Immature natural killer cell (primary cell): ENCODE measurements at regions not wholly inside any gene's neighbourhood (a gene's known extent, or its start where the extent isn't known, plus 50 kb on each side); places are given as distances from the start of the nearest gene placed in this dataset.

ENCODE experiments used
- DNase-seq, 3 donors: peaks; one replicate each; pipeline ENCODE4 v3.0.0; 2022; ENCODE audit warnings: mixed read lengths in 1 of 3
- H3K27ac Mint-ChIP-seq, 6 donors: one replicate each; pipeline ENCODE4 v1.8.0; 2020; ENCODE audit warnings: mixed read lengths in 6 of 6, mild to moderate bottlenecking in 5 of 6, inconsistent platforms in 4 of 6, moderate library complexity in 3 of 6
- H3K27me3 Mint-ChIP-seq, 3 donors: one replicate each; pipeline ENCODE4 v1.8.0; 2020 to 2021; ENCODE audit warnings: low read depth in 3 of 3, mild to moderate bottlenecking in 3 of 3, mixed read lengths in 3 of 3, moderate library complexity in 3 of 3, inconsistent platforms in 1 of 3
- H3K36me3 Mint-ChIP-seq, 3 donors: one replicate each; pipeline ENCODE4 v1.8.0; 2020; ENCODE audit warnings: mixed read lengths in 3 of 3, inconsistent platforms in 2 of 3, mild to moderate bottlenecking in 2 of 3
- H3K4me1 Mint-ChIP-seq, 2 donors: one replicate each; pipeline ENCODE4 v1.8.0; 2020; ENCODE audit warnings: inconsistent platforms in 2 of 2, mild to moderate bottlenecking in 2 of 2, mixed read lengths in 2 of 2, moderate library complexity in 1 of 2
- H3K4me3 Mint-ChIP-seq, 5 donors: one replicate each; pipeline ENCODE4 v1.8.0; 2020; ENCODE audit warnings: mild to moderate bottlenecking in 5 of 5, mixed read lengths in 5 of 5, inconsistent platforms in 3 of 5, moderate library complexity in 3 of 5
- H3K9me3 Mint-ChIP-seq, 6 donors: one replicate each; pipeline ENCODE4 v1.8.0; 2020; ENCODE audit warnings: mild to moderate bottlenecking in 6 of 6, mixed read lengths in 6 of 6, inconsistent platforms in 4 of 6, moderate library complexity in 3 of 6

DNA sequence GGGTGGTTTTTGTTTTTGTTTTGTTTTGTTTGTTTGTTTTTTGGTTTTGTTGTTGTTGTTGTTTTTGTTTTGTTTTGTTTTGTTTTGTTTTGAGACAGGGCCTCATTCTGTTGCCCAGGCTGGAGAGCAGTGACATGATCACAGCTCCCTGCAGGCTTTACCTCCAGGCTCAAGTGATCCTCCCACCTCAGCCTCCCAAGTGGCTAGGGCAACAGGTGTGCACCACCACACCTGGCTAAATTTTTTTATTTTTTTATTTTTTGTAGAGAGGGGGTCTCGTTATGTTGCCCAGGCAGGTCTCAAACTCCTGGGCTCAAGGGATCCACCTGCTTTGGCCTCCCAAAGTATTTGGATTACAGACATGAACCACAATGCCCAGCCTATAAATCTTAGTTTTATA is 115.9 kb upstream of the NFE2L3 start:
- Mint-ChIP-seq H3K27me3 (peaks cover 7 to 20% (median 13%) of the 10 kb centered on the region in 3 donors), H3K27ac (no peak overlapping the region), H3K36me3 (no peaks in the 10 kb centered on the region), H3K9me3 (no peaks in the 10 kb centered on the region), H3K4me3 (no peak overlapping the region), H3K4me1 (no peaks in the 10 kb centered on the region)
- no peak for DNase-seq

DNA sequence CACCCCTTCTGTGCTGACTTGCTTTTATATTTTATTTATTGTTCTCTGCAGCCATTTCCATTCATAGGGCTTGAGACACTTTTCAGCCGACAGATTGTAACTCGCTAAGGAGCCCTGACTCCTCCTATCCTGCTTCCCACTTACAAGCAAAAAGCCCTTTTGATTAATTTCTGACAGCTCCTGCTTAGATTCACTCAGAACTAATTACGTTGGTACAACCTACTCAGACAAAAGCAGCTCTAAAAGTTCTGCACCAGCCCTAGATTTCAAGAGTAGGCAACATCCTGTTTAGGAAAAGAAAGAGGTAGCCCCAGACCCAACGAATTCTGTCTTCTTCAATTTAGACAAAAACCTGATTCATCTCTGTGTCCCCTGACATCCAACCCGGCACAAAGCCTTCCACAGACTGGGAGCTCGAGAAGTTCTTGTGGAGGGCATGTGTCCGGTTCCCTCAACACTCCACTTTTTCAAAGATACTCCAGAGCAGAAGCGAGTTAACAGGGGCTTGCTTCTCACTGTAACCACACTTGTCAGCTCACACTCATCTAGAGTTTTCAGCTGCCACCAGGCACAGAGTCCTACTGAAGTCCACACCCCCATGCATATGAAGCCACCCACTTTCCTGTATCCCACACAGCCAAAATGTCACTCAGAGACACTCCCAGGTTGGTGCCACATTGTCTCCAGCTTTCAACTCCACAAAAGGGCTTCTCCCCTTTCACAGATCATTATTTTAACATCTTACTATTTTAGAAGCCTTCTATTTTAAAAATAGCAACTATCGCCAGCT is 113.6 kb upstream of the NFE2L3 start:
- H3K9me3 Mint-ChIP-seq, result no peaks in the 10 kb centered on the region
- H3K4me1 Mint-ChIP-seq, result no peaks in the 10 kb centered on the region
- H3K27me3 Mint-ChIP-seq, result peaks cover 8 to 18% (median 10%) of the 10 kb centered on the region in 3 donors
- H3K27ac Mint-ChIP-seq, result no peak overlapping the region
- H3K36me3 Mint-ChIP-seq, result no peaks in the 10 kb centered on the region
- H3K4me3 Mint-ChIP-seq, result no peak overlapping the region
- no peak for DNase-seq

DNA sequence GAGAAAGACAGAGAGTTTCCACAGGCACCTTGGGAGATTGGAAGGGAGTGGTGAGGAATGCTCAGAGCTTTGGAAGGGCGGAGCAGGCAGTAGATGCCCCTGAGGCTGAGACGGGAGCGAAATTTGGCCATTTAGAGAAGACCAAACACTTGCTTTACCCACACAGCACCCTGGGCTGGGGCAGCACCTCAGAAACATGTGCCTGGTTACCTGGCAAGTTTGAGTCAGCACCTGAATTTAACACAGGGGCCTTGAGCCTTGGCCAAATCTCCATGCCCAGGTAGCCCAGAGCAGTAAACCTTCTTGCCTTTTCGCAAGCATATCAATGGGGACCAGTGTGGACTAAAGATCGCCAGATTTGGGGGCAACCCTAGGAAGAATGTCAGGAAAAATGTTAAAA is 111.9 kb upstream of the NFE2L3 start:
- Mint-ChIP-seq H3K9me3 (no peaks in the 10 kb centered on the region), H3K36me3 (no peaks in the 10 kb centered on the region), H3K4me1 (no peaks in the 10 kb centered on the region), H3K27ac (no peak overlapping the region), H3K27me3 (peaks cover 8 to 19% (median 13%) of the 10 kb centered on the region in 3 donors), H3K4me3 (no peak overlapping the region)
- no peak for DNase-seq

DNA sequence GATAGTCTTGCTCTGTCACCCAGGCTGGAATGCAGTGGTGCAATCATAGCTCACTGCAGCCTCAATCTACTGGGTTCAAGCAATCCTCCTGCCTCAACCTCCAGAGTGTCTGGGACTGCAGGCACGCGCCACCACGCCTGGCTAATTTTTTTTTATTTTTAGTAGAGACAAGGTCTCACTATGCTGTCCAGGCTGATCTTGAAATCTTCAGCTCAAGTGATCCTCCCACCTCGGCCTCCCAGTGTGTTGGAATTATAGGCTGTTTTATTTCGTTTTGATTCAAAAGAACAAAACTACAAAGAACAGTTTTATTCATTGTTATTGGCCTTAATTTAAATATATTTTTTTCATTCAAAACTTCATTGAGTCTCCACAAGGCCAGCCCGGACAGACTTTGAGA is 109.8 kb upstream of the NFE2L3 start:
- Mint-ChIP-seq H3K4me3 (no peak overlapping the region), H3K27me3 (peaks cover 10 to 17% (median 11%) of the 10 kb centered on the region in 3 donors), H3K27ac (no peak overlapping the region), H3K36me3 (no peaks in the 10 kb centered on the region), H3K4me1 (no peaks in the 10 kb centered on the region), H3K9me3 (no peaks in the 10 kb centered on the region)
- DNase-seq, result no peak

DNA sequence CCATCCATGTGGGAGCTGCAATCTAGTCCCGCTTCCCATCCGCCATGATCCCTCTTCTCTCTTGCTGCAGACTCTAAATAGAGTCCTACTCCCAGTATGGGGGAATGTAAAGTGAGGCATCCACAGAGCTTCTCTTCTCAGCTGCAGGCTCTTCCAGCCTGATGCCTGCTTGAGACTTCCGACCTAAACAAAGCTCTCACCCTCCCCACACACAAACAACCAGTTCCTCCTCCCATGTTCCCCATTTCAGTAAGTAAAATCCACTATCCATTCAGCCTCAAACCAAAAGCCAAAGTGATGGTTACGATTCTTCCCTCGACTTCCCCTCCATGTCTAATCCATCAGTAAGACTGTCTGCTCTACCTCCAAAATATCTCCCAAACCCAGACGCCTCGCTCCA is 108.2 kb upstream of the NFE2L3 start:
- H3K27me3 Mint-ChIP-seq, result peaks cover 8 to 10% (median 9%) of the 10 kb centered on the region in 3 donors
- no peak overlapping the region for H3K4me3 Mint-ChIP-seq
- no peaks in the 10 kb centered on the region for H3K9me3 Mint-ChIP-seq

DNA sequence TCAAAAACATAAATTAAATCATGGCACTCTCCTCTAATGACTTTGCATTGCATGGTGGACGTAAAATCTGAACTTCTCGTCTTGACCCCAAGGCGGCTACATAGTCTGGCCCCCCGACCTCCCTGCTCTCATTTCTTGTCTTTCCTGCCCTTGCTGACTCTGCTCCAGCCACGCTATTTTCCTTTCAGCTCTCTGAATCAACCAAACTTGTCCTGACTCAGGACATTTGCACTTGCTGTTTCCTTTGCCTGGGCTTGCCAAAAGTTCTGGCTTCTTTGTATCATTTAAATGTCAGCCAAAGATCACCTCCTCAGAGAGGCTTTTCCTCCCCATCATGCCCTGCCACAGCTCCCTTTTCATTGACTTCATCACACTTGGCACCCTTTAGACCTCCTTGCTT is 107.7 kb upstream of the NFE2L3 start:
- H3K27ac Mint-ChIP-seq, result no peak overlapping the region
- no peaks in the 10 kb centered on the region for H3K4me1 Mint-ChIP-seq
- DNase-seq, result no peak
- H3K36me3 Mint-ChIP-seq, result no peaks in the 10 kb centered on the region
- H3K9me3 Mint-ChIP-seq, result no peaks in the 10 kb centered on the region
- H3K4me3 Mint-ChIP-seq, result peak overlapping the region in 1 of 5 donors; percentile 15
- peaks cover 8 to 11% (median 10%) of the 10 kb centered on the region in 3 donors for H3K27me3 Mint-ChIP-seq

More for the DNA sequence above, 108.2 kb upstream of the NFE2L3 start:
- no peak overlapping the region for H3K27ac Mint-ChIP-seq
- no peaks in the 10 kb centered on the region for H3K4me1 Mint-ChIP-seq
- no peak for DNase-seq
- no peaks in the 10 kb centered on the region for H3K36me3 Mint-ChIP-seq

DNA sequence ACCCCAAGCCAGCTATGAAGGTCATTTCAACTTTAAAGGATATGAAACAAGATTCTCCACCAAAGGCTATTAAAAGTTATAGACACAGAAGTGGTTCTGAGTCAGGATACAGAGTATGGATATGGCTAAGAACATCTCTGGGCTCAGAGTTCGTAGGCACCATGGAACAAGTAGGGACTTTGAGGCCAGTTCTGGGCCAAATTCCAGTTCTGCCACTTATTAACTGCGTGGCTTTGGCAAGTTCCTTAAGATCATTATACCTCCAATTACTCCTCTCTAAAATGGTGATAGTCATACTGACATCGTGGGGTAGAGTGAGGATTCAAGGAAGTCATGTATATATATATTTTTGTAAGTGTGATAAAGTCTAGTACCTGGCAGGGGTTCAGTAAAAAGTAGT is 105.8 kb upstream of the NFE2L3 start:
- Mint-ChIP-seq H3K9me3 (no peaks in the 10 kb centered on the region), H3K27ac (no peak overlapping the region), H3K4me3 (no peak overlapping the region), H3K27me3 (peaks cover 8 to 15% (median 11%) of the 10 kb centered on the region in 3 donors), H3K4me1 (no peaks in the 10 kb centered on the region), H3K36me3 (no peaks in the 10 kb centered on the region)
- DNase-seq, result no peak

DNA sequence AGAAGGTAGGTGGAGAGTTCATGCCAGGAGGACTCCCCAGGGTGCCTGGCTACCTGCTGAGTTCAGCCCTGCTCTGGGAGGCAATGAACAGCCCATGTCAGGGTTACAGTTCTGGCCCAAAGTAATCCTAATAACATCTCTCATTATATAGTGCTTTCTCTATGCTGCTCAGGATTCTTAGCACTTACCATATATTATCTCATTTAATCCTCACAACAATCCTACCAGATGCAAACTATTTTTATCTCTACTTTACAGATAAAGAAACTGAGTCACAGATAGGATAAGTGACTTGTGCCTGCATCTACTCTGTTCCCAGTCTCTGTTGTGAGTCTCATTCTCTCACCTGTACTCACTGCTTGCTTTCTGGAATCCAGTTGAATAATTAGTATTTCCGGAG is 105.1 kb upstream of the NFE2L3 start:
- peaks cover 6 to 16% (median 11%) of the 10 kb centered on the region in 3 donors for H3K27me3 Mint-ChIP-seq

DNA sequence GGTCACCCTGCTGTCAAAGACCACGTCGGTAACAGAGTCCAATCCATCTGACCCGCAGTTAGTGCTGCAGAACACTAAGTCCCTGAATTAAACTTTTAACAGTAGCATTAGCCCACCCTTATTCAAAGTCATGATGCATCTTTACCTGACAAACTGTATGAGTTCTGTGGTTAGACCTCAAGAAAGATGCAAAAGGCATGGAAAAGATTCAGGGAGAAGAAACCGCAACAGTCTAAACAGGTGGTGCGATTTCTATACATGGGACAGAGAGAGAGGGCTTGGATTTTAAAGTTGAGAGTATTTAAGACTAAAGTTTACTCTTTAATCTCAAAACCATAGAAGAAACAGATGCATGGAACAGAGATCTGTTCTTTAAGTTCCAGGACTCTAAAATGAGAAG is 103.3 kb upstream of the NFE2L3 start:
- Mint-ChIP-seq H3K4me1 (no peaks in the 10 kb centered on the region), H3K9me3 (no peaks in the 10 kb centered on the region), H3K27me3 (peaks cover 12 to 16% (median 14%) of the 10 kb centered on the region in 3 donors), H3K36me3 (no peaks in the 10 kb centered on the region), H3K4me3 (no peak overlapping the region), H3K27ac (no peak overlapping the region)
- no peak for DNase-seq

More for the DNA sequence above, 105.1 kb upstream of the NFE2L3 start:
- no peaks in the 10 kb centered on the region for H3K9me3 Mint-ChIP-seq
- no peaks in the 10 kb centered on the region for H3K36me3 Mint-ChIP-seq
- H3K4me1 Mint-ChIP-seq, result no peaks in the 10 kb centered on the region
- H3K4me3 Mint-ChIP-seq, result no peak overlapping the region
- no peak overlapping the region for H3K27ac Mint-ChIP-seq
- no peak for DNase-seq

DNA sequence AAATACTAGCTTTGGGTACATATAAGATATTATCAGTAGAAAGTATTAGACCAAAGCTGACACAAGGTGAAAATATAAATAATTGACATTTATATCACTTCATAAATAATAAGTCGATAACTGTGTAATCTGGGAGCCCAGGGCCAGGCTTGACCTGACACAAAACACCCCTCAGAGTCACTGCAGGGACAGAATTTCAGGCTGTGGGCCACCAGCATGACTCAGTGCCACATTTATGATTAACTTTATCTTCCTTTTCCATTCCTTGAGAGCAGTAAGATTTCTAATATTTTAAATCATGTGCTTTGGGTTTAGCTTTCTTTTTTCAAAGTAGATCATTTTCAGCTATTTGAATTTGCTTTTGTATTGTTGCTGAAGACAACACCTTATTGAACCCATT is 102.9 kb upstream of the NFE2L3 start:
- no peaks in the 10 kb centered on the region for H3K9me3 Mint-ChIP-seq
- peaks cover 12% of the 10 kb centered on the region in 3 donors for H3K27me3 Mint-ChIP-seq
- no peak overlapping the region for H3K27ac Mint-ChIP-seq
- H3K4me1 Mint-ChIP-seq, result no peaks in the 10 kb centered on the region
- H3K4me3 Mint-ChIP-seq, result no peak overlapping the region
- DNase-seq, result no peak
- no peaks in the 10 kb centered on the region for H3K36me3 Mint-ChIP-seq

DNA sequence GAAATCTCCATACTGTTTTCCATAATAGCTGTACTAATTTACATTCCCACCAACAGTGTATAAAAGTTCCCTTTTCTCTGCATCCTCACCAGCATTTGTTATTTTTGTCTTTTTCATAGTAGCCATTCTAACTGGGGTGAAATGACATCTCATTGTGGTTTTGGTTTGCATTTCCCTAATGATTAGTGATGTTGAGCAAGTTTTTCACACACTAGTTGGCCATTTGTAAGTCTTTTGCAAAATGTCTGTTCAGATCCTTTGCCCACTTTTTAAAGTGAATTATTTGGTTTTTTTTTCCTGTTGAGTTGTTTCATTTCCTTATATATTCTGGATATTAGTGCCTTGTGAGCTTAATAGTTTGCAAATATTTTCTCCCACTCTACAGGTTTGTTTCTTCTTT is 101.0 kb upstream of the NFE2L3 start:
- H3K36me3 Mint-ChIP-seq, result no peaks in the 10 kb centered on the region
- peaks cover 11 to 19% (median 15%) of the 10 kb centered on the region in 3 donors for H3K27me3 Mint-ChIP-seq
- DNase-seq, result no peak
- no peaks in the 10 kb centered on the region for H3K9me3 Mint-ChIP-seq
- H3K4me3 Mint-ChIP-seq, result no peak overlapping the region
- H3K27ac Mint-ChIP-seq, result no peak overlapping the region
- no peaks in the 10 kb centered on the region for H3K4me1 Mint-ChIP-seq

DNA sequence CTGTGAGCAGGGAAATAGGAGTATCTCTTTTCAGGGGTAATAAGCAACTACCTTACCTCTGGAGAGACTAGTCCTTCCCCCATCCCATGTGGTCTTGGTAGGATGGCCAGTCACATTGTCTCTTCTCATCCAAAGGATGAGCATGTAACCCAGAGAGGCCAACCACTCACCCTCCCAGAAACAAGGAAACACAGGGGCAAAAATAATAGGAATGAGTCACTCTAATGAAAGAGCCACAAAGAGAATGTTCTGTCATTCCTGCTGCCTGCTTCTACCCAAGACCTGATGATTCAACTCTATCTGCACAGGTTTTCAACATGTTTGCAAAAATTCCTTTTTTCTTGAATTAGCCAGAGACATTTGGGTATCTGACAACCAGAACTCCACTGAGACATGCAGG is 99.3 kb upstream of the NFE2L3 start:
- H3K36me3 Mint-ChIP-seq, result no peaks in the 10 kb centered on the region
- H3K27ac Mint-ChIP-seq, result no peak overlapping the region
- DNase-seq, result no peak
- no peaks in the 10 kb centered on the region for H3K4me1 Mint-ChIP-seq
- peaks cover 8 to 17% (median 13%) of the 10 kb centered on the region in 3 donors for H3K27me3 Mint-ChIP-seq
- no peak overlapping the region for H3K4me3 Mint-ChIP-seq
- no peaks in the 10 kb centered on the region for H3K9me3 Mint-ChIP-seq

DNA sequence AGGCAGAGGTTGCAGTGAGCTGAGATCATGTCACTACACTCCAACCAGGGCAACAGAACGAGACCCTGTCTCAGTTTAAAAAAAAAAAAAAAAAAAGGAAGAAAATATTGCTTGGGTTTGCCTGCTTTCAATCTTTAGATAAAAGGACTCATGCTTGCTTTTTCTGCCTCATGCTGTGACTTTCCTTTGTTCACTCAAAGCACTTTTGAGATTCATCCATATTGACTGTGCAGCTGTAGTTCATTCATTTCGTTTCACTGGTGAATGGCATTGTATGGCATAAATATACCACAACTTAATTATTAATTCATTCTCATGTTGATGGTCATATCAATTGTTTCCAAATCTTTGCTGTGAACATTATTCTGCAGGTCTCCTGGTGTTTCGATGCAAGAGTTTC is 97.6 kb upstream of the NFE2L3 start:
- H3K4me3 Mint-ChIP-seq, result no peak overlapping the region
- no peaks in the 10 kb centered on the region for H3K4me1 Mint-ChIP-seq
- no peak for DNase-seq
- no peaks in the 10 kb centered on the region for H3K9me3 Mint-ChIP-seq
- H3K27ac Mint-ChIP-seq, result no peak overlapping the region
- no peaks in the 10 kb centered on the region for H3K36me3 Mint-ChIP-seq
- H3K27me3 Mint-ChIP-seq, result peaks cover 9 to 15% (median 10%) of the 10 kb centered on the region in 3 donors

DNA sequence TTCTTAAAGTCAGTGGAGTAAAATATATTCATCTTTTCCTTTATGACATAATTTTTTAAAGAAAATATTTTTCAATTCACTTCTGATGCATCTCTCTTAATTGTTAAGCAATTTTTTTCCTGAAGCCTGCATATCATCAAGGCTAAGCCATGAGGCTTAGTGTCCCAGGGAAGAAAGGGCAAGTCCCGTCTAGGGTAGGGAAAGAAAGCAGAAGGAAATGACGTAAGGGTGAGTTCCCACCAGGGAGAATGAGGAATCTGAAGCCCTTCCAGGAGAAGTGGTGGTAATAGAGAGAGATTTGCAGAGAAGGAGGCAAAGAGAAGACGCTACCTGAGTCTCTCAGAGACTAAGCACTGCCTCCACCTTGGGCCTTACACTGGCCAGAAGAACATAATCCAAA is 96.8 kb upstream of the NFE2L3 start:
- no peaks in the 10 kb centered on the region for H3K9me3 Mint-ChIP-seq
- H3K27ac Mint-ChIP-seq, result no peak overlapping the region
- H3K4me1 Mint-ChIP-seq, result no peaks in the 10 kb centered on the region
- H3K36me3 Mint-ChIP-seq, result no peaks in the 10 kb centered on the region
- peaks cover 7 to 15% (median 10%) of the 10 kb centered on the region in 3 donors for H3K27me3 Mint-ChIP-seq
- DNase-seq, result no peak
- no peak overlapping the region for H3K4me3 Mint-ChIP-seq
